Tibial artery (tissue), 4 donors: ENCODE measurements at regions not wholly inside any gene's neighbourhood (a gene's known extent, or its start where the extent isn't known, plus 50 kb on each side); places are given as distances from the start of the nearest gene placed in this dataset.
"Not testable (repeated sequence)": the region's sequence is repeated elsewhere in the genome, so short reads cannot be mapped to it uniquely, and the experiment has no call there.

Source experiments
- DNase-seq, 2 donors: peaks; one replicate each; pipeline ENCODE4 v3.0.0-alpha.2; 2019
- H3K27ac ChIP-seq, 2 donors: fragments of 200-600 bp; sonication (generic) in 1 of 2; 1 replicate in 1 of 2; 2 replicates in 1 of 2; pipeline ENCODE4 v1.5.1; 2018 to 2019; ENCODE audit warnings: mild to moderate bottlenecking in 1 of 2
- H3K27me3 ChIP-seq, 2 donors: fragments of 200-600 bp; sonication (generic) in 1 of 2; one replicate each; pipeline versions ENCODE4 v1.5.1 to v1.6.0; 2016 to 2019
- H3K36me3 ChIP-seq, 3 donors: fragments of 200-600 bp; sonication (generic) in 2 of 3; one replicate each; pipeline ENCODE4 v1.5.1; 2016 to 2019; ENCODE audit warnings: mild to moderate bottlenecking in 2 of 3
- H3K4me1 ChIP-seq, 4 donors: fragments of 200-600 bp; sonication (generic) in 2 of 4; 1 replicate in 3 of 4; 2 replicates in 1 of 4; pipeline ENCODE4 v1.5.1; 2016 to 2019
- H3K4me3 ChIP-seq, 2 donors: fragments of 200-600 bp; sonication (generic) in 1 of 2; 1 replicate in 1 of 2; 2 replicates in 1 of 2; pipeline ENCODE4 v1.5.1; 2018 to 2019; ENCODE audit warnings: mild to moderate bottlenecking in 2 of 2
- H3K9me3 ChIP-seq, 3 donors: fragments of 200-600 bp; sonication (generic) in 1 of 3; one replicate each; pipeline ENCODE4 v1.5.1; 2016 to 2019
- intact Hi-C: fragments of 100-400 bp; cut with DNase I; formaldehyde crosslinking; loops from one replicate; pipeline ENCODE4 v1.15.0; 2023; ENCODE audit warnings: low total_unique reads

DNA sequence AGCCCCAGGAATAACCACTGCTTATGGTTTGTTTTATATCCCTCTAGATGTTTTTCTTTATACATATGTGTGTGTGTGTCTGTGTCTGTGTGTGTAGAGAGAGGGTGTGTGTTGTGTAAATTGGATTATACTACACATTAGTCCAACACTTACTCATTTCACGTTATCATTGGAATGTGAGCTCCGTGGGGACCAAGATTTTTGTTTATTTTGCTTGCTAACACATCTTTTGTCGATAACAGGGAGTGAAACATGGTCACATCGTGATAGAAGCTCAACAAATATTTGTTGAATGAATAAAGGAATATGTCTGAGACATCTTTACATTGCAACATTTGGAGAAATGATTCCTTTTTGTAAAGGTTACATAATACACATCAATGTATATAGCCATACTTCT is 88.8 kb downstream of the CDRT15L2 start:
- H3K27me3 ChIP-seq, DNase-seq, H3K27ac ChIP-seq, H3K4me3 ChIP-seq, H3K36me3 ChIP-seq, H3K9me3 ChIP-seq, H3K4me1 ChIP-seq, intact Hi-C loops: not testable (repeated sequence)

- H3K4me3 ChIP-seq, H3K36me3 ChIP-seq, DNase-seq, H3K4me1 ChIP-seq, H3K27ac ChIP-seq, H3K27me3 ChIP-seq, H3K9me3 ChIP-seq, intact Hi-C loops: not testable (repeated sequence)
Measured at GRCh38 chr17:20668868-20669267, 89.3 kb downstream of the CDRT15L2 start.

DNA sequence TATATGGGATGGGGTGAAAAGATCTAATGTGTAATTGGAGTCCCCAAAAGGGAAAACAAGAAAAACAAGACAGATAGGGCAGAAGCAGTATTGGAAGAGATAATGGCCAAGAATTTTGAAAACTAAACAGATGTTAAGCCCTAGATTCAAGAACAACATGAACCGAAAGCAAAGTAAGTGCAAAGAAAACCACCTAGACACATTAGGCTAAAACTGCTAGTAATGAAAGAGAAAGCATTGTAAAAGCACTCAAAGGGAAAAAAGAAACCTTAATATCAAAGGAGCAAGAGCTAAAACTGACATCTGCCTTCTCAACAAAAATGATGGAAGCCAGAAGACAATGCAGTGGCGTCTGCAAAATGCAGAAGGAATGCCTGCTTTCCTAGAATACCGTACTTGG is 91.0 kb downstream of the CDRT15L2 start:
- H3K4me3 ChIP-seq, H3K9me3 ChIP-seq, H3K27me3 ChIP-seq, intact Hi-C loops, H3K27ac ChIP-seq, H3K36me3 ChIP-seq, DNase-seq, H3K4me1 ChIP-seq: not testable (repeated sequence)

GRCh38 chr17:20674374-20674773 is 94.8 kb downstream of the CDRT15L2 start:
- intact Hi-C loops, H3K36me3 ChIP-seq, H3K4me1 ChIP-seq, H3K27ac ChIP-seq, H3K4me3 ChIP-seq, H3K9me3 ChIP-seq, DNase-seq, H3K27me3 ChIP-seq: not testable (repeated sequence)

- H3K36me3 ChIP-seq, intact Hi-C loops, H3K9me3 ChIP-seq, DNase-seq, H3K27ac ChIP-seq, H3K4me3 ChIP-seq, H3K27me3 ChIP-seq, H3K4me1 ChIP-seq: not testable (repeated sequence)
Measured at GRCh38 chr17:20675707-20676106, 96.2 kb downstream of the CDRT15L2 start.

GRCh38 chr17:20676656-20677055 is 97.1 kb downstream of the CDRT15L2 start:
- intact Hi-C loops: not testable (repeated sequence)

DNA sequence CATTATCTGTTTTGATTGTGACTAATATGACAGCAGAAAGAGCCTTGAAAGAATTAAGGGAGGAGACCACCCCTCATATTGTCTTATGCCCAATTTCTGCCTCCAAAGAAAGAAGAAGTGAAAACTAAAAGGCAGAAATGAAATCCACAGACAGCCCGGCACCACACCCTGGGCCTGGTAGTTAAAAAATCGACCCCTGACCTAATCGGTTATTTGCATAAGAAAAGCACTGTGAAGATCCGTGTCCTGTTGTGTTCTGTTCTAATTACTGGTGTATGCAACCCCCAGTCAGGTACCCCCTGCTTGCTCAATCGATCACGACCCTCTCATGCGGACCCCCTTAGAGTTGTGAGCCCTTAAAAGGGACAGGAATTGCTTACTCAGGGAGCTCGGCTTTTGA is 97.9 kb downstream of the CDRT15L2 start:
- intact Hi-C loops: not testable (repeated sequence)

More at GRCh38 chr17:20676656-20677055, 97.1 kb downstream of the CDRT15L2 start:
- not testable (repeated sequence) for H3K9me3 ChIP-seq, H3K27ac ChIP-seq, H3K36me3 ChIP-seq, DNase-seq, H3K4me3 ChIP-seq, H3K4me1 ChIP-seq, H3K27me3 ChIP-seq

DNA sequence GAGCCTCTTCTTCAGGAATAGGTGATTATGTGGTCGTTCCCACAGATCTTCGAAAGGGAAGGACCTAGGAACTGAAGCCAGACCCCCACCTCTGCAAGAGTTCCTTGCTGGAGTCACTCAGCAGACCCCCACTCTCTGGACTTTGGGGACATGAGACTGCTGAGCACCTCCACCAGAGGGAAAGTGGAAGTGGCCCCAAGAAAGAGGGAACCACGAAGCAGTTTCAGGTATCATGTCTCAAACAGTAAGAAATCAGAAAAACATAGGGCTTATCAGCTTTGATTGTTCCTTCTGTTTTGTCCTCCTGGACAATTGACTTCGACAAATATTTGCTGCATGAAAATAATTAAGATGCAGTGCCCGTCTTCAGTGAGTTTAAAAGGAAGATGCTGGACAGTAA is 98.9 kb downstream of the CDRT15L2 start:
- H3K36me3 ChIP-seq, H3K27me3 ChIP-seq, H3K9me3 ChIP-seq, intact Hi-C loops, H3K4me3 ChIP-seq, H3K4me1 ChIP-seq, DNase-seq, H3K27ac ChIP-seq: not testable (repeated sequence)

More for the DNA sequence above, 97.9 kb downstream of the CDRT15L2 start:
- not testable (repeated sequence) for H3K4me3 ChIP-seq, DNase-seq, H3K27ac ChIP-seq, H3K9me3 ChIP-seq, H3K4me1 ChIP-seq, H3K36me3 ChIP-seq, H3K27me3 ChIP-seq

DNA sequence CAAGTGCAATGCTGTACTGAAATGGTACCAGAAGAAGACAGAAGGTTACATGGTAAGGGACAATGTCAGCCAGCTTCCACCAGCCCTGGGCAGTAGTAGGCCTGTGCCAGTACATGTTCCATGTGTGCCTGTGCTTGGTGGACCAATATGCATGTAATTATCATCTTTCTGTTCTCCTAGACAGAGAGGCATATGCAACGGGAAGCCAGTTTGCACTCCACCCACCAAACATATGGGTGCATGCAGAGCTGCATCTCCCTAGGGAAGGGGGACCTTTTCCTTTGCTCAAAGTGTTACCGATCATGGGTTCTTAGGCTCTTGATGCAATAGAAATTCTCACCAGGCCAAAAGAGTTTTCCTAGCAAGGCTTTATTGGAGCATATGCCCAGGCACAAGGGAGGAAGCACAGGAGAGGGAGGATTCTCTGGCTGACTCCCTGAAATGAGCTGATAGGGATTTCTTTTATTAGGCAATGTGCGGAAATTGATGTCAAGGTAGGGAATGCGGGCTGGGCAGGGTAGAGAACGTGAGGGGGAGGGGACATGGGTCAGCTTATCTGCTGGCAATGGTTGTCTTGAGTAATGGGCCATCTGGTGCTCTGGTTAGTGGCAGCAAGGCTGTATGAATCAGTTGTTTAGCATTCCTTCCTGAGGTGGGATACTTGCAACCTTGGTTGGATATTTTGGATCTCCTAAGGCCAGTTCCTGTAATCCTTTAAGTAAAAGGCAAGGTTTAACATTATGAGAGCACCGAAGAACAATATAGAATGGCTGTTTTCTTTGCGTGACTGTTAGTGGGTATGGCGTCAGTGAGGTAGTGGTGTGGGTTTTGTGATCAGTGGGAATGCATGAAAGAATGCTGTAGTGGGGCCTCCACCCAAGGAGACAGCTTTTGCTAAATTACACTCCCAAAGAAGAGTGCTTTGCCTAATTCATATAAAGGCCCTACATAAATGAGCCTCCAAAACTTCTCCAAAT is 102.5 kb downstream of the CDRT15L2 start:
- H3K4me3 ChIP-seq, DNase-seq, H3K9me3 ChIP-seq, intact Hi-C loops, H3K4me1 ChIP-seq, H3K27me3 ChIP-seq, H3K36me3 ChIP-seq, H3K27ac ChIP-seq: not testable (repeated sequence)

GRCh38 chr17:20683651-20684229 is 104.2 kb downstream of the CDRT15L2 start:
- H3K4me3 ChIP-seq, intact Hi-C loops: not testable (repeated sequence)

GRCh38 chr17:20684975-20685374 is 105.5 kb downstream of the CDRT15L2 start:
- DNase-seq, H3K27me3 ChIP-seq, H3K4me1 ChIP-seq, H3K36me3 ChIP-seq, H3K9me3 ChIP-seq, H3K4me3 ChIP-seq, H3K27ac ChIP-seq, intact Hi-C loops: not testable (repeated sequence)

More at GRCh38 chr17:20683651-20684229, 104.2 kb downstream of the CDRT15L2 start:
- H3K9me3 ChIP-seq, H3K27ac ChIP-seq, H3K27me3 ChIP-seq, H3K4me1 ChIP-seq, DNase-seq, H3K36me3 ChIP-seq: not testable (repeated sequence)

GRCh38 chr17:20687584-20687983 is 108.1 kb downstream of the CDRT15L2 start:
- H3K27ac ChIP-seq, H3K36me3 ChIP-seq, DNase-seq, H3K27me3 ChIP-seq, H3K4me1 ChIP-seq, H3K9me3 ChIP-seq, H3K4me3 ChIP-seq, intact Hi-C loops: not testable (repeated sequence)

DNA sequence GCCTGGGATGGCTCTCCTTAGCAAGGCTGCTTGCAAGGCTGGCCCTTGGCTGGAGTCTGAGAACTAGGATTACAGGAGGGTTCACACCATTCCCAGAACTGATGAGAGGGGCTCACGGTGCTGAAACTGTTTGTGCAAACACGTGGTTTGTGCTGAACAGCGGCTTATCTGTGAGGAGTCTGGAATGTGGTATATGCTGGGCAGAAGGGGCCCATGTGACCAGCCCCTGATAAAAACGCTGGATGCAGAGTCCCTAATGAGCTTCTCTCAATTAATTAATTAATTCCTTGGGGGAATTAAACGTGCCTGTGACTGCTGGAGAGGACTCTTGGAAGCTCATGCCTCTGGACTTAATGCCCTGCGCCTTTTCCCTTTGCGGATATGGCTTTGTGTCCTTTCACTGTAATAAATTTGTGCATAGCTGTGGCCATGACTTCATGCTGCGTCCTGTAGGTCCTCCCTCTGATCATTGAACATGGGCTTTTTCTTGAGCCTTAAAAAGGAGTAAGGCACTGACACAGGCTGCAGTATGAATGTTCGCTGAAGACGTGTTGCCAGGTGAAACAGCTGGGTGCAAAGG is 109.7 kb downstream of the CDRT15L2 start:
- H3K9me3 ChIP-seq, H3K4me3 ChIP-seq, H3K27ac ChIP-seq, H3K4me1 ChIP-seq, DNase-seq, H3K27me3 ChIP-seq, H3K36me3 ChIP-seq, intact Hi-C loops: not testable (repeated sequence)

DNA sequence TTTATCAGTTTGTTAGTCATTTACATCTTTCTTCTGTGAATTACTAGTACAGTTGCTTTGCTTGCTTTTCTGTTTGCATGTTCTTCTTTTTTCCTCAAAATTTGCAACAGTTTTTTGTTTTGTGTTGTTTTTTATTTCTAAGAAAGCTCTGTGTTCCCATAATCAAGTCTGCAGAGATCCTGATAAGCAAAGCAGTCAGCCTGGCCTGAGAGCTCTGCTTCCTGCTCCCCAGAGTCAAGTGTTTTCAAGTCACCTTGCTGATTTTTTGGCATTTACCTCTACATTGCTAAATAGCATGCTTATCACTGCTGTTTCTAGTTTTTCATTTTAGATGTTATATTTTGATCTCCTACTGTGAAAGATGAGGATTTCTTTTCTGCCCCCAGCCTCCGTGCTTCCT is 113.2 kb downstream of the CDRT15L2 start:
- H3K27ac ChIP-seq, DNase-seq, H3K9me3 ChIP-seq, H3K4me1 ChIP-seq, H3K4me3 ChIP-seq, intact Hi-C loops, H3K27me3 ChIP-seq, H3K36me3 ChIP-seq: not testable (repeated sequence)
